OCI-LY1 (cell line): ENCODE measurements at regions not wholly inside any gene's neighbourhood (a gene's known extent, or its start where the extent isn't known, plus 50 kb on each side); places are given as distances from the start of the nearest gene placed in this dataset.

Experiments
- EZH2 ChIP-seq: fragments of 200-600 bp; sonication (generic), shearing (Covaris generic); IDR thresholded peaks from 2 replicates; pipeline ENCODE4 v1.8.0; 2017; ENCODE audit warnings: borderline replicate concordance, mixed run types, mild to moderate bottlenecking, antibody characterized with exemption, low read length, moderate library complexity, mixed read lengths
- TF ChIP-seq, protein P1 (sequence below): fragments of 200-600 bp; sonication (generic), shearing (Covaris generic); IDR thresholded peaks from 2 replicates; pipeline ENCODE4 v1.5.1; 2017; ENCODE audit warnings: mild to moderate bottlenecking, antibody characterized with exemption, low read length, moderate library complexity, mixed read lengths

DNA sequence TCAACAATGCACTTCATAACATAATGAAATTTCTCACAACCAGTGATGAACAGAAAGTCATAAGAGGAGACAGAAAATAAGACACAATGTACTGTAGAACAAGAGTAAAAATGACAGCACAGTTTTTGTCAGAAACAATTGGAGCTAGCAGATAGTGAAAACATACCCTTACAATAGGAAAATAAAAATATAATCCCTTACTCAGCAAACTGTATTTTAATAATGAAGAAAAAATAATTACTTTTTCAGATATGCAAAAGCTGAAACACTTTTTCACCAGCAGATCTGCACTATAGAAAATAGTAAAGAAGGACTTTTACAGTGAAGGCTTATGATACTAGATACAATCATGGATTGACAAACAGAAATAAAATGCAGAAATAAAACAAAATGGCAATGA, 126.3 kb downstream of the TRAM1L1 start:
- TF ChIP-seq, protein P1, sequence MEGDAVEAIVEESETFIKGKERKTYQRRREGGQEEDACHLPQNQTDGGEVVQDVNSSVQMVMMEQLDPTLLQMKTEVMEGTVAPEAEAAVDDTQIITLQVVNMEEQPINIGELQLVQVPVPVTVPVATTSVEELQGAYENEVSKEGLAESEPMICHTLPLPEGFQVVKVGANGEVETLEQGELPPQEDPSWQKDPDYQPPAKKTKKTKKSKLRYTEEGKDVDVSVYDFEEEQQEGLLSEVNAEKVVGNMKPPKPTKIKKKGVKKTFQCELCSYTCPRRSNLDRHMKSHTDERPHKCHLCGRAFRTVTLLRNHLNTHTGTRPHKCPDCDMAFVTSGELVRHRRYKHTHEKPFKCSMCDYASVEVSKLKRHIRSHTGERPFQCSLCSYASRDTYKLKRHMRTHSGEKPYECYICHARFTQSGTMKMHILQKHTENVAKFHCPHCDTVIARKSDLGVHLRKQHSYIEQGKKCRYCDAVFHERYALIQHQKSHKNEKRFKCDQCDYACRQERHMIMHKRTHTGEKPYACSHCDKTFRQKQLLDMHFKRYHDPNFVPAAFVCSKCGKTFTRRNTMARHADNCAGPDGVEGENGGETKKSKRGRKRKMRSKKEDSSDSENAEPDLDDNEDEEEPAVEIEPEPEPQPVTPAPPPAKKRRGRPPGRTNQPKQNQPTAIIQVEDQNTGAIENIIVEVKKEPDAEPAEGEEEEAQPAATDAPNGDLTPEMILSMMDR: no peak
- TF ChIP-seq EZH2: no peak
